VCaP (cell line): ENCODE measurements at regions not wholly inside any gene's neighbourhood (a gene's known extent, or its start where the extent isn't known, plus 50 kb on each side); places are given as distances from the start of the nearest gene placed in this dataset.

Source experiments
- H3K27ac ChIP-seq: fragments of 450-650 bp; 2 replicates; pipeline ENCODE4 v1.5.1; 2017
- TF ChIP-seq, protein P1 (sequence below): fragments of 450-650 bp; conservative IDR thresholded peaks from 2 replicates; pipeline ENCODE4 v1.5.1; 2017; ENCODE audit warnings: mild to moderate bottlenecking, moderate library complexity

DNA sequence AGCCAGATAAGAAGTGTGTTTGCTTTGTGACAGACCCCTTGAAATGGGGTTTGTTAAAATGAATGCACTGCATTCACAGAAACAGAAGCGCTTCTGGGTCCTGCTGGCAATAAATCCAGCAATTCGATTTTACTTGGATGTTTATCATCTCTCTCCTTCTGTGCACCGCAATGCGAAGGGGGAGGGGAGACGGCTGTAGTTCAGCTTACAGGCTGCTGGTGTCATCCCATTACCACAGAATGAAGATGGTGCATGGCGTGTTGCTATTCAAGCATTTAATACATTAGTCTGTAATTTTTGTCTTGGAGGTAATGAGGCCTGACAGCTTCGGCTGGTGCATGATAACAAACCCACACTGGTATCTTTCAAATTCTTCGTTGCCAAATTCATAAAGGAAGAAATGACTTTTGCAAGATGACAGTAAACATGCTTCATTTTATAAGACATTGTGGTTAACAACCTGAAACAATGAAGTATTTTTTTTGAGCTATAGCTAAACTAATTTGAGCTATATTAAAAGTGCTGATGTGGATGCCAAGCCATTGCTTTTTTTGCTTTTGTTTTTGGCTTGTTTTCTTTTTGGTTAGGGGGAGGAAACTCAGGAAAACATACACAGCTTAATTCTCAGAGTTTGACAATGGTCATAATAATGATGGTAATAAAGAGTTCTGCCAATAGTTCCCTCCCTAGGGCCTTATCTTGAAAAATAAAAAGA, 418.3 kb downstream of the OTOL1 start:
- no peak overlapping the region for H3K27ac ChIP-seq
- TF ChIP-seq, protein P1, sequence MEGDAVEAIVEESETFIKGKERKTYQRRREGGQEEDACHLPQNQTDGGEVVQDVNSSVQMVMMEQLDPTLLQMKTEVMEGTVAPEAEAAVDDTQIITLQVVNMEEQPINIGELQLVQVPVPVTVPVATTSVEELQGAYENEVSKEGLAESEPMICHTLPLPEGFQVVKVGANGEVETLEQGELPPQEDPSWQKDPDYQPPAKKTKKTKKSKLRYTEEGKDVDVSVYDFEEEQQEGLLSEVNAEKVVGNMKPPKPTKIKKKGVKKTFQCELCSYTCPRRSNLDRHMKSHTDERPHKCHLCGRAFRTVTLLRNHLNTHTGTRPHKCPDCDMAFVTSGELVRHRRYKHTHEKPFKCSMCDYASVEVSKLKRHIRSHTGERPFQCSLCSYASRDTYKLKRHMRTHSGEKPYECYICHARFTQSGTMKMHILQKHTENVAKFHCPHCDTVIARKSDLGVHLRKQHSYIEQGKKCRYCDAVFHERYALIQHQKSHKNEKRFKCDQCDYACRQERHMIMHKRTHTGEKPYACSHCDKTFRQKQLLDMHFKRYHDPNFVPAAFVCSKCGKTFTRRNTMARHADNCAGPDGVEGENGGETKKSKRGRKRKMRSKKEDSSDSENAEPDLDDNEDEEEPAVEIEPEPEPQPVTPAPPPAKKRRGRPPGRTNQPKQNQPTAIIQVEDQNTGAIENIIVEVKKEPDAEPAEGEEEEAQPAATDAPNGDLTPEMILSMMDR: peak; percentile 64

DNA sequence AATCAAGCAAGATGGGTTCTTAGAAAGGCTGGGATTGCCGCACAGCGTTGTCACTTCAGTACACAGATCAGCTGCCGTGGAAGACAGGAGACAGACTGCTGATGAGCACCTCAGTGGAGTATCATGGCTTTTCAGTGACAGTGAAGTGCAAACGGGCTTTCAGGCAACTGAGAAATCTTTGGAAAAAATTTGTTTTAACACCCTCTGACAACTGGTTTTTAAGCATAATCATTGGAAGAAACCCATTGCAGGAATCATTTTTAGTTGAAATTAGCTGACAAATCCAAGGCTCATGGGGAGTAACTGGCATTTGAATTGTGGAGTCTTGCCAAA, 418.8 kb downstream of the OTOL1 start:
- no peak overlapping the region for H3K27ac ChIP-seq
- TF ChIP-seq, protein P1: no peak

DNA sequence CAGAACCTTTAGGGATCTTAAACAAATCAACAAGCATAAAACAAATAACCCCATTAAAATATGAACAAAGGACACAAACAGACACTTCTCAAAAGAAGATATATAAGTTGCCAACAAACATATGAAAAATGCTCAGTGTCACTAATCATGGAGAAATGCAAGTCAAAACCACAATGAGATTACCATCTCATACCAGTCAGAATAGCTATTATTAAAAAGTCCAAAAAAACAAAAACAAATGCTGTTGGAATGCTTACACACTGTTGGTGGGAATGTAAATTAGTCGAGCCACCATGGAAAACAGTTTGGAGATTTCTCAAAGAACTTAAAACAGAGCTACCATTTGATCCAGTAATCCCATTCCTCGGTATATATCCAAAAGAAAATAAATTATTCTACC, 423.6 kb downstream of the OTOL1 start:
- TF ChIP-seq, protein P1: no peak
- H3K27ac ChIP-seq: no peak overlapping the region

DNA sequence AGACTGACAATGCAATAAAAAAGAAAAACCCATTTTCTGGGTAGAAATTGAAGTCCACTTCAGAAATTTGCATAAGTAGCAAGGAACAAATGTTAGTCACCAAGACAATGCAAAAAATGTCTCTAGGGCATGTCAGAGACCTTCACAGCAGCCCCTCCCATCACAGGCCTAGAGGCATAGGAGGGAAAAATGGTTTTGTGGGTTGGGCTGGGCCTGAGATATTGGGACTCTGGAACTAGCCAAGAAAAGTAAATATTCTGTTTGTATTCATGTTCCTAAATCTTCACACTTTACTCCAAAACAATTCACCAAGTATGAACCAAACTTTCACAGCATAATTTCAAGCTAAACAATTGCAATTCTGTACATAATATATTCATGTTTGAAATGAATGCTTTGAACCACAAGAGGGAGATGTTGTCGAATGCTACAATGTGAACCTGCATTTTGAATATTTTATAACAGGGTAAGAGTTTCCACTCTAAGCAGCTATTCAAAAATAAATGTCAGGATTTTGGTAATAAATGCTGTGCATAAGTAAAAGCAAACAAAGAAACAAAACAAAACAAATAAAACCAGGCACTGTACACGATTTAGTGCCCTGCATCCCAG, 429.2 kb downstream of the OTOL1 start:
- TF ChIP-seq, protein P1: peak; percentile 68
- no peak overlapping the region for H3K27ac ChIP-seq

DNA sequence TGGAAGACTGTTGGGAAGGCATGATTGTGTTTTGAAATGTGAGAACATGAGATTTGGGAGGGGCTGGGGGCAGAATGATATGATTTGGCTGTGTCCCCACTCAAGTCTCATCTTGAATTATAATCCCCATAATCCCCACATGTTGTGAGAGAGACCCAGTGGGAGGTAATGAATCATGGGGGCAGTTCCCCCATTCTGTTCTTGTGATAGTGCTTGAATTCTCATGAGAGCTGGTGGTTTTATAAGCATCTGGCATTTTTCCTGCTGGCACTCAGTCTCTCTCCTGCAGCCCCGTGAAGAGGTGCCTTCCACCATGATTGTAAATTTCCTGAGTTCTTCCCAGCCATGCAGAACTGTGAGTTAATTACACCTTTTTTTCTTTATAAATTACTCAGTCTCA, 430.5 kb downstream of the OTOL1 start:
- TF ChIP-seq, protein P1: no peak
- no peak overlapping the region for H3K27ac ChIP-seq

DNA sequence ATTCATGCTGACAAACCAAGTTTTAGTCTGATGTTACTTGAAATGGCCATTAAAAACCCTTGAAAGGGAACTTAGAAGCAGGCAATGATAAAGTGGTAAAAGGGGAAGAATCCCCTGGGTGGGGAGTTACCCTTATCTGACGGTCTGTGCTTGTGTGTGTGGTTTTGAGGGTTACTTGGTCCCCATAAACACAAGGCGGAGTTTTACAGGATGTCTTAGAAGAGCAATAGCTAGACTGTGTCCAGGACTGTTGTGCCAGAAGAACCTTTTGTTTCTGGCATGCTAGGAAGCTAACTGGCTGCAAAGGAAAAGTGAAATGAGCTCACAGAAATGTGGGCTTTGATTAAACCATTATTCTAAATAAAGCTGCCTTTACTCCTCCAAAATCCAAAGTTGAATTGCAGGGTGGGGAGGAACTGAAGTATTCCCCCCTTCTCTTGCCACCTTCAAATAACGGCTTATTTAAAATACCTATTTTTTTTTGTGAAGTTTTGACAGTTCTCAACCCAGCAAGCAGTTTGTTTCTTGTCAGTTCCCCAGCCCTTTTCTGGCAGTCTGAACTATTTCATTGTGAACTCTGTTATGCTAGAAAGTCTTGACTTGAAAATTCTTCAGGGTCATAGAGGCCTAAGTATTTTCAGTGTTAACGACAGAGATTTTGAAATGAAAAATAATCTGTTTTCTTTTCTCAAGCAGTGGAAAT, 443.5 kb downstream of the OTOL1 start:
- H3K27ac ChIP-seq: no peak overlapping the region
- TF ChIP-seq, protein P1: no peak

DNA sequence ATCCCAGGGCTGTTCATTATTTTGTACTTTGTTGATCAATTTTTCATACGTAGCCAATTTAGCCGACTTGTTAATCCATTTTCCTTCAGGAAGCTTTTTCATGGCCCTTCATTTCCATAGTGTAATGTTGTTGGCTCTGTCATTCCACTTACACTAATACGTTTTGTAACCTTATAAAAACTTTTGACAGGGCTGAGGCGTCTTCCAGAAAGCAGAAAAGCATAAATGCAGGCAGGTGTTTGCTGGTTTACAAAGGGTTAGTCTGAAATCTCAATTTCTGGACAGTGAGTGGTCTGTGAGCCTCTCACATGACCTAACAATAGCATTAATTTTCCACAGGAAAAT, 444.0 kb downstream of the OTOL1 start:
- TF ChIP-seq, protein P1: no peak

More for the DNA sequence above, 444.0 kb downstream of the OTOL1 start:
- H3K27ac ChIP-seq: no peak overlapping the region
